ENCODE measurements at regions not wholly inside any gene's neighbourhood (a gene's known extent, or its start where the extent isn't known, plus 50 kb on each side); places are given as distances from the start of the nearest gene placed in this dataset.

DNA sequence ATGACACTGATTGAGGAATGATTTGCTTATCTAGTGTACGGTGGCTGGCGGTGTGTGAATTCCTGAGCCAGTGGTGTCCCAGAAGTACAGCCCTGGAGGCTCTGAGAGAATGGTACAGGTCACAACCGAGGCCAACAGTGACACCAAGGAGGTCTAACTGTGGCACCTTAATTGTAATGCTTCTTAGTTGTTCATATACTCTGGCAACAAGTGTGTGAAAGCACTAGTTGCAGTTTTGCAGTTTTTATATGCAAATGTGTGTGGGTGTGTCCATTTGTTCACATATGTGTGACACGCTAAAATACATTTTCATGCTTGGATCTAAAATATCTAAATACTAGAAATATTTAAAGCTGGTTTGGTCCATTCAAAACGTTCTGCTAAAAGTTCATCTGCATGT, 185.3 kb upstream of the FMN2 start:
- H3K9ac ChIP-seq = no peak overlapping the region
- no peaks in the 10 kb centered on the region for H3K4me1 ChIP-seq
- H3K4me3 ChIP-seq (ENCODE audit: low read depth, low read length) = no peak overlapping the region
- no peaks in the 10 kb centered on the region for H3K9me3 ChIP-seq (ENCODE audit: control insufficient read depth, low read length)
- no peak overlapping the region for H2AFZ ChIP-seq
- no peak overlapping the region for H3K4me2 ChIP-seq (ENCODE audit: low read length)
- H3K27me3 ChIP-seq (ENCODE audit: control insufficient read depth, insufficient read depth, low read length) = no peaks in the 10 kb centered on the region
- TF ChIP-seq, protein P1, sequence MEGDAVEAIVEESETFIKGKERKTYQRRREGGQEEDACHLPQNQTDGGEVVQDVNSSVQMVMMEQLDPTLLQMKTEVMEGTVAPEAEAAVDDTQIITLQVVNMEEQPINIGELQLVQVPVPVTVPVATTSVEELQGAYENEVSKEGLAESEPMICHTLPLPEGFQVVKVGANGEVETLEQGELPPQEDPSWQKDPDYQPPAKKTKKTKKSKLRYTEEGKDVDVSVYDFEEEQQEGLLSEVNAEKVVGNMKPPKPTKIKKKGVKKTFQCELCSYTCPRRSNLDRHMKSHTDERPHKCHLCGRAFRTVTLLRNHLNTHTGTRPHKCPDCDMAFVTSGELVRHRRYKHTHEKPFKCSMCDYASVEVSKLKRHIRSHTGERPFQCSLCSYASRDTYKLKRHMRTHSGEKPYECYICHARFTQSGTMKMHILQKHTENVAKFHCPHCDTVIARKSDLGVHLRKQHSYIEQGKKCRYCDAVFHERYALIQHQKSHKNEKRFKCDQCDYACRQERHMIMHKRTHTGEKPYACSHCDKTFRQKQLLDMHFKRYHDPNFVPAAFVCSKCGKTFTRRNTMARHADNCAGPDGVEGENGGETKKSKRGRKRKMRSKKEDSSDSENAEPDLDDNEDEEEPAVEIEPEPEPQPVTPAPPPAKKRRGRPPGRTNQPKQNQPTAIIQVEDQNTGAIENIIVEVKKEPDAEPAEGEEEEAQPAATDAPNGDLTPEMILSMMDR (IDR thresholded peaks at IDR 0.05) = no peak
- no peaks in the 10 kb centered on the region for H3K36me3 ChIP-seq (ENCODE audit: control insufficient read depth, insufficient read depth, low read length)
- H3K27ac ChIP-seq = no peak overlapping the region
- no peaks in the 10 kb centered on the region for H3K79me2 ChIP-seq

DNA sequence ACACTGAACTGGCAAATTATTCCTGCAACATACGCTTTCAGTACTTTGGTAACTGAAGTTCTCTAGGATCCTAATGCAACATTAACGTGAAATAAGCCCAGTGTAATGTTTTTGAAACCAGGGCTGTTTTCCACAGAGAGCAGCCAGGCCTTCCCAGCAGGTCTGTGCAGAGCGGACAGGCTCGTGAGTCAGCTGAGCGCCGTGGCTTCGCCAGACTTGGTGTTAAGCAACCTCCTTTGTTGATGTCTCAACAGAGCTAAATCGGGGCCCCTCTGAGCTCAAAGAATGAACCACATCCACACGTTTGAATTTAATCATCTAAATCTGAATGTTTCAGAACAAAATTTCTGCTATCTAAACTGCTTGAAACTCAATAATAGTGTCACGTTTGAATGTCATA, 181.8 kb upstream of the FMN2 start:
- H3K27me3 ChIP-seq (ENCODE audit: control insufficient read depth, insufficient read depth, low read length) = no peaks in the 10 kb centered on the region
- no peaks in the 10 kb centered on the region for H3K79me2 ChIP-seq
- no peak overlapping the region for H3K4me2 ChIP-seq (ENCODE audit: low read length)
- no peak overlapping the region for H2AFZ ChIP-seq
- no peaks in the 10 kb centered on the region for H3K9me3 ChIP-seq (ENCODE audit: control insufficient read depth, low read length)
- no peak overlapping the region for H3K27ac ChIP-seq
- no peak overlapping the region for H3K9ac ChIP-seq
- H3K4me1 ChIP-seq = no peaks in the 10 kb centered on the region
- TF ChIP-seq, protein P1 (IDR thresholded peaks at IDR 0.05) = no peak
- H3K4me3 ChIP-seq (ENCODE audit: low read depth, low read length) = no peak overlapping the region
- H3K36me3 ChIP-seq (ENCODE audit: control insufficient read depth, insufficient read depth, low read length) = no peaks in the 10 kb centered on the region

DNA sequence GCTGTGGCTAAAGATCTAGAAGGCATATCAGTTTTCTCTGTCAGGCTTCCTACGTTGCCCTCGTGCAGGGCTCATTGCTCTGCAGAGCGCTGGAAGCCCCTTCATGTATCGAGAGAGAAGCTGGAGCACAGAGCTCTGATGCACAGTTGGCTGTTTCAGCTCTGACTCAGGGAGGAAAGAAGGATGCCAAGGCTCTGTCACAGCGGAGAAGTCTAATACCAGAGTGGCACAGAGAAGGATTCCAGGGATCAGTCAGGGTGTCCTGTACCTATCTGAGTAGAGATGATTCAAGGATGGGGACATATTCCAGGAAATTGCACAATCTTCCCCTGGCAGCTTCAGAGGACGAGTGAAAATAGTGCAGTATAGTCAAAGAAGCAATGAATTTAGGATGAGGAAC, 179.2 kb upstream of the FMN2 start:
- no peaks in the 10 kb centered on the region for H3K36me3 ChIP-seq (ENCODE audit: control insufficient read depth, insufficient read depth, low read length)
- H3K4me2 ChIP-seq (ENCODE audit: low read length) = no peak overlapping the region
- H3K9me3 ChIP-seq (ENCODE audit: control insufficient read depth, low read length) = no peaks in the 10 kb centered on the region
- no peak overlapping the region for H3K4me3 ChIP-seq (ENCODE audit: low read depth, low read length)
- H3K4me1 ChIP-seq = no peaks in the 10 kb centered on the region
- no peak overlapping the region for H3K9ac ChIP-seq
- no peaks in the 10 kb centered on the region for H3K79me2 ChIP-seq
- H2AFZ ChIP-seq = no peak overlapping the region
- H3K27ac ChIP-seq = no peak overlapping the region
- H3K27me3 ChIP-seq (ENCODE audit: control insufficient read depth, insufficient read depth, low read length) = no peaks in the 10 kb centered on the region
- TF ChIP-seq, protein P1 (IDR thresholded peaks at IDR 0.05) = no peak

DNA sequence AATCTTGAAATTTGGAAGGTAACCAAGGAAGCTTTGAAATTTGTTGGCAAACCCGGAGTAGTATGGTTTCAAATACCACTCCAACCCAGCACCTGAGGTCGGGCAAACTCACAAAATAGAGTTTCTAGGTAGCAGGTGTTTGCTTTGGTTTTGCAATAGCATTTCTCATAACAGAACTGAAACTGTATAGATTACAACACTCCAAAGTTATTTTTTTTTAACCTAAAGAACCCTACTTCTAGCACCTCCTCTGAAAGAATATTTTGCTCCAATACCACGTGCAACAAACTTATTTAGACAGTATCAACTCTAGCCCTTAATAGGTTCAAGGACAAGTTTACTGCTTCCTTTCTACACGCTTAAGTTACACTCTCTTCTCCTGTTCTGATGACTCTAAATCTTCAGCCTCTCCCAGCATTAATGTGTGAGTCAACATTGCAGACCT, 178.5 kb upstream of the FMN2 start:
- Histone ChIP-seq H3K27ac (no peak overlapping the region), H2AFZ (no peak overlapping the region), H3K9ac (no peak overlapping the region), H3K4me2 (ENCODE audit: low read length) (no peak overlapping the region), H3K9me3 (ENCODE audit: control insufficient read depth, low read length) (no peaks in the 10 kb centered on the region), H3K4me3 (ENCODE audit: low read depth, low read length) (no peak overlapping the region), H3K27me3 (ENCODE audit: control insufficient read depth, insufficient read depth, low read length) (no peaks in the 10 kb centered on the region), H3K36me3 (ENCODE audit: control insufficient read depth, insufficient read depth, low read length) (no peaks in the 10 kb centered on the region), H3K79me2 (no peaks in the 10 kb centered on the region), H3K4me1 (no peaks in the 10 kb centered on the region)
- TF ChIP-seq, protein P1 (IDR thresholded peaks at IDR 0.05) = no peak

DNA sequence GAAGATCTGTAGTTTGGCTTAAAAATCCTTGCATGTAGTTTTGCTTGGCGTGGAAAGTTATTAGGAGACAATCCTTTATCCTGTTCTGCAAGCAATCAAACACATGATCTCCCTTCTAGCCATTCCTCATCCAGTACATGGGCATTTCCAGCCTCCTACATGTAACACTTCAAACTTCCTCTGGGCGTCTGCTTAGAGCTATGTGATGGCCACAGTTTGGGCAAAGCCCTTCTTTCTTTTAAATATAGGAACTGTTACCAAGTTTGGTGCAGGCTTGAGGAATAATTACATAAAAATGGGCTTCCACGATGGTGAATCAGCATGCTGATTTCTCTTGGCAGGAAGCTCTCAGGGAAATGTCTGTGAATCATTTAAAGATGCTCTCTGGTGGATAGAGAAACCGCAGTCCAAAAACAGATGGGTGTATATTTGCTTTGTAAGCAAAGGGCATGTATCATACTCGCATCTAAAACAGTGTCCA, 176.9 kb upstream of the FMN2 start:
- Histone ChIP-seq H3K4me3 (ENCODE audit: low read depth, low read length) (no peak overlapping the region), H3K9me3 (ENCODE audit: control insufficient read depth, low read length) (no peaks in the 10 kb centered on the region), H3K27me3 (ENCODE audit: control insufficient read depth, insufficient read depth, low read length) (no peaks in the 10 kb centered on the region), H3K79me2 (no peaks in the 10 kb centered on the region), H3K4me2 (ENCODE audit: low read length) (no peak overlapping the region), H3K36me3 (ENCODE audit: control insufficient read depth, insufficient read depth, low read length) (no peaks in the 10 kb centered on the region), H3K9ac (no peak overlapping the region), H2AFZ (no peak overlapping the region), H3K27ac (no peak overlapping the region), H3K4me1 (no peaks in the 10 kb centered on the region)
- TF ChIP-seq, protein P1 (IDR thresholded peaks at IDR 0.05) = no peak
